Sigmoid colon (tissue), 3 donors: ENCODE measurements at regions not wholly inside any gene's neighbourhood (a gene's known extent, or its start where the extent isn't known, plus 50 kb on each side); places are given as distances from the start of the nearest gene placed in this dataset.

ENCODE experiments used
- CTCF ChIP-seq, 4 experiments: fragments of 450-650 bp in 3 of 4; fragments of 200-600 bp in 1 of 4; IDR thresholded peaks; one replicate each; pipeline ENCODE4 v1.5.1; 2016 to 2019; ENCODE audit warnings: antibody characterized with exemption in 4 of 4, mild to moderate bottlenecking in 3 of 4, moderate library complexity in 2 of 4
- POLR2A ChIP-seq, 2 donors: fragments of 450-650 bp; IDR thresholded peaks; one replicate each; pipeline ENCODE4 v1.6.1; 2016; ENCODE audit warnings: antibody characterized with exemption in 2 of 2, mild to moderate bottlenecking in 2 of 2, moderate library complexity in 2 of 2

GRCh38 chr10:120735315-120735714 is 115.8 kb upstream of the WDR11 start:
- TF ChIP-seq POLR2A (IDR thresholded peaks at IDR 0.05) (no peak), CTCF (IDR thresholded peaks at IDR 0.05) (no peak)
